AG20443 (cell line): ENCODE measurements at regions not wholly inside any gene's neighbourhood (a gene's known extent, or its start where the extent isn't known, plus 50 kb on each side); places are given as distances from the start of the nearest gene placed in this dataset.
"Not testable (repeated sequence)": the region's sequence is repeated elsewhere in the genome, so short reads cannot be mapped to it uniquely, and the experiment has no call there.

Experiments used
- DNase-seq: peaks from one replicate; pipeline ENCODE4 v3.0.0; 2012; ENCODE audit warnings: low spot score, mixed read lengths

DNA sequence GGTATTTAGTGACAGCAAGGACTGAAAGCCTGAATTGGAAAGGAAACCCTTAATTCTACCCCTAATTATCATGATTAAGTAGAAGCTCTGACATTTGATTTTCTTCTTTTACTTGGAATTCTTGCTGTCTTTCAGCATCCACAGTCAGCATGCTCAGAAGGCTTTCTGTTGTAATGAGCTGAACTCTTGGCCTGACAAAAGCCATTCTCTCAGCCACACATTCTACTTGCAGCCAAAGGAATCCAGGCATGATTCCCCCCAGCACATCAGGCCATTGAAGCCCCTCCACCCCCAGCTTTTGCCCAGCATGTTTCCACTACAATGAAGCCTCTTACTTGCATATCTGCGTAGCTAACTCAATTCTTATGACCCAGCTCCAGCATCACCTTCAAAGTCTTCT lies 94.3 kb upstream of the FRMD4A start:
- no peak for DNase-seq

DNA sequence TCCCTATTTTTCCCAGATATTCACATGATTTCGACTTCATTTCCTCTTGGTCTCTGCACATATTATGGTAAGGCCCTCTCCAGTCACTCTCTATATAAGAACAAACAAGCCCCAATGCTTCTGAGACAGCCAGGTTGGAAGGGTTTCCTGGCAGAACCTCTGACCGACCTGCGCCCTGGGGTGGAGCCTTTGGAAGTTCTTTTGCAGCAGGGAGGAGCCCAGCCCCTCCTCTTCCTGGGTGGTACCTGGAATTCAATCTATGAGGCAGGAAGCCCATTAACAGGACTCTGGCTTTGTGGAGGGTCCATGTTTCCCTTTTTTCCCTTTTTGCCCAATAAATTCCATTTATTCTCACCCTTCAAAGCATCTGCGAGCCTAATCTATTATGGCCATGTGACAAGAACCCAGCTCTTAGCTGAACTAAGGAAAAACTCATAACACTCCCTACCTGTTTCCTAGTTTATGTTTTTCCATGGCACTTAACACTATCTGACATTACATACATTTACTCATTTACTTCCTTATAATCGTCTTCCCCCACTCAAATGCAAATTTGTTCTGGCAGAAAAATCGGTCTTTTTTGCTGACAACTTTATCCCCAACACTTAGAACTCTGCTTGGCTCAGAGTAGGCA lies 92.5 kb upstream of the FRMD4A start:
- no peak for DNase-seq

DNA sequence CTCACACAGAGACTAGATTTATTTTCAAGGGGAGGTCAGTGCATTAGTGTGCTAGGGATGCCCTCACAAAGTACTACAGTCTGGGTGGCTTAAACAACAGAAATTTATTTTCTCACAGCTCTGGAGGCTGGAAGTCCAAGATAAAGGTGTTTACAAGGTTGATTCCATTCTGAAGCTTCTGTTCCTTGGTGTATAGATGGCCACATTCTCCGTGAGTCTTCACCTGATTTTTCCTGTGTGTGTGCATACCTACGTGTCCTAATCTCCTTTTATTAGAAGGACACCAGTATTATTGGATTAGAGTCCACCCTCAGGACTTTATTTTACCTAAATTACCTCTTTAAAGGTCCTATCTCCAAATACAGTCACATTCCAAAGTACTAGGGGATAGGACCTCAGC lies 91.7 kb upstream of the FRMD4A start:
- no peak for DNase-seq

DNA sequence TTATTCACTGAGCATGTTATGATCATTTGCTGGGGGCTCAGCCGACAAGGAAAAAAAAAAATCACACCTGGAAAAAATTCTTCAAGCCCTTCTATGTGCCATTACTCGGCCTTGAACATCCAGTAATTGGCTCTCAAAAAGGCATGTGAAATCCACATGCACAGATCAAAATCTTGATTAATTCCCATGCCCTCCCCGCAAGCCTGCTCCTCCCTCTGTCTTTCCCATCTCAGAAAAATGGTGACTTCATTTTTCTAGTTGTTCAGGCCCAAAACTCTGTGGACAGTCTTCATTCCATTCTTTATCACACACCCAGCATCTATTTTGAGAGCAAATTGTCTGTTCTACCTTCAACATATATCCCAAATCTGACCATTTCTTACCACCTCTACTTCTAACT lies 91.2 kb upstream of the FRMD4A start:
- no peak for DNase-seq

DNA sequence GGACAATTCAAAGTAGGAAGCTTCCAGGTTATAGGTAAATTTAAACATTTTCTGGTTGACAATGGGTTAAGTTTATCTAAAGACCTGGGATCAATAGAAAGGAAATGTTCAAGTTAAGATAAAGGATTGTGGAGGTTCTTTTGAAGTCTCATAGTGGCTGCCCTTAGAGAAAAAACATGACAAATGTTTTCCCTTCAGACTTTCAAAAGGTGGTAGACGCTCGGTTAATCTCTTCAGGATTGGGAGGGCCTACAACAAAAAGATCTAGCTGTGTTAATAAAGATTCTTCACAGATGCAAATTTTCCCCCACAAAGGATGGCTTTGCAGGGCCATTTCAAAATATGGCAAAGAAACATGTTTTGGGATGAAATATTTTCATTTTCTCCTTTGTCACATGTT lies 86.6 kb upstream of the FRMD4A start:
- DNase-seq = not testable (repeated sequence)

DNA sequence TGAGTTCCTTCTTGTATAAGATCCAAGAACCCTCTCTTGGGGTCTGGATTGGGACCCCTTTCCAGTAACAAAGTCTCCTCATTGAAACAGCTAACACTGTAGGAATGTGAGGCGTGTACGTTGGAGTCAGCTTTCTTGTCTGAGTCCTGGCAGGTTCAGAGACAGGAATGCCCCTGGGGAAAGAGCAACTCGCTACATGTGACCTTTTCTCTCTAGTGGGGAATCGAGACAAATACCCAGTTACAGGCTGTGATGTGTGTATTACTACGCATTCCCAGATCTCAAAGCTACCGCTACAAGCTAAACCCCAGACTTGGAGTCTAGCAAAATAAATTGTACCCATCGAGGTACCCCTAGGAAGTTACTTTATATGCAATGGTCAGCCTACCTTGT lies 85.6 kb upstream of the FRMD4A start:
- DNase-seq = no peak

DNA sequence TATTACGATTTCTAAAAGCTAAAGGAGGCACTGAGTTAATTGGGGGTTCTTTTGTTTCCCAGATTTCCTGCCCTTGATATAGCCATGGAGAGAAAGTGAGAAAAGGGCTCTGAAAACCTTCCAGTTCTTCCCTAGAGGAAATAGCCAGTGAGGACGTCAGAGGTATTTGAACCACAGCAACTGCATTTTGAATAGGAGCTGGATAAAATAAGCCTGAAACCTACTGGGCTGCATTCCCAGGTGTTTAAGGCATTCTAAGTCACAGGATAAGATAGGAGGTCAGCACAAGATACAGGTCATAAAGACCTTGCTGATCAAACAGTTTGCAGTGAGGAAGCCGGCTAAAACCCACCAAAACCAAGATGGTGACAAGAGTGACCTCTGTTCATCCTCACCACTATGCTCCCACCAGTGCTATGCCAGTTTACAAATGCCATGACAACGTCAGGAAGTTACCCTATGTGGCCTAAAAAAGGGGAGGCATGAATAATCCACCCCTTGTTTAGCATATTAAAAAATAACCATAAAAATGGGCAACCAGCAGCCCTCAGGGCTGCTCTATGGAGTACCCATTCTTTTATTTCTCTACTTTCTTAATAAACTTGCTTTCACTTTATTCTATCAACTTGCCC lies 85.1 kb upstream of the FRMD4A start:
- DNase-seq = no peak

DNA sequence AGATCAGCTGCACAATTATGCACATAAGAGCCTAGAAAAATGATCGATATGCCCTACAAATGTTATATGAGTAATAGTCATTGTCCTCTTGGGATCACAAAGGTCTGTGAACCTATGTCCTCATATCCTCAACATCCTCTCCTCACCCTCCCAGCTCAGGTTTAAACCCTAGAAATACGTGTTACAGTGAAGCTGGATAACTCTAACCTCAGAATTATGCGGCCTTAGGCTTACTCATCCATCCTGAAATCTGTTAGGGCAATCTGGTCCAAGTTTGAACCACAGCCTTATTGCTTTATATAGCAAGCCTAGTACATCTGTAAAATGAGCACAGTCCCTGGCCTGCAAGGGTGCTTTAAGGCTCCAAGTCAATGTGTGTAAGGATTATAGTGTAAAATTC lies 84.2 kb upstream of the FRMD4A start:
- peak; percentile 61 for DNase-seq

DNA sequence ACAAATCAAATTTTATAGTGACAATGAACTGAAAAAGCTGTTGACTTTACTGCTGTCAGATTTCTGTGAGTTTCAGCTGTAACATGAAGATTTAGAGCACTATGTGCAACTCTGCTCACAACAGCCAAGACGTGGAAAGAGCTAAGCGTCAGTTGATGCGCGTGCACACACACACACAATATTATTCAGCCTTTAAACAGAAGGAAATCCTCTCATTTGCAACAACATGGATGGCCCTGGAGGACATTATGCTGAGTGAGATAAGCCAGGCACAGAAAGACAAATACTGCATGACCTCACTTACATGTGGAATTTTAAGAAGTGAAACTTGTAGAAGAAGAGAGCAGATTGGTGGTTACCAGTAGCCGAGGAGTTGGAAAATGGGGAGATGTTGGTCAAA lies 82.8 kb upstream of the FRMD4A start:
- DNase-seq = no peak

DNA sequence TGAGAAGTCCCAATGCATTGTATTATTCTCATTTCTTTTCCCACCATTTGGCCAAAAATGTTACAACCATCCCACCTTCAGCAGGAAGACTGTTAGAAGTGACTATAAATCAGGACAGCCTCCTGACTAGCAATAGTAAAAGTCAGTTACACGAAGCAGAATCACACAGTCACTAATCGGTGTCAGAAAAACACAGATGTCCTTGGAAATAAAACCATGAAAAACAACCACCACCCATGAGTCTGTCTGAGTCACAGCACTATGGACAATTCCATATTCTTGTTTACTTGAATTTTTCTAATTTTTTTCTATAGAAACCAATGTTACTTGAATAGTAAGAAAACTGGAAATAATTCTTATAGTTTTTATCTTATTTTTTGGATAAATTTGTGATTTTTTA lies 81.9 kb upstream of the FRMD4A start:
- no peak for DNase-seq

DNA sequence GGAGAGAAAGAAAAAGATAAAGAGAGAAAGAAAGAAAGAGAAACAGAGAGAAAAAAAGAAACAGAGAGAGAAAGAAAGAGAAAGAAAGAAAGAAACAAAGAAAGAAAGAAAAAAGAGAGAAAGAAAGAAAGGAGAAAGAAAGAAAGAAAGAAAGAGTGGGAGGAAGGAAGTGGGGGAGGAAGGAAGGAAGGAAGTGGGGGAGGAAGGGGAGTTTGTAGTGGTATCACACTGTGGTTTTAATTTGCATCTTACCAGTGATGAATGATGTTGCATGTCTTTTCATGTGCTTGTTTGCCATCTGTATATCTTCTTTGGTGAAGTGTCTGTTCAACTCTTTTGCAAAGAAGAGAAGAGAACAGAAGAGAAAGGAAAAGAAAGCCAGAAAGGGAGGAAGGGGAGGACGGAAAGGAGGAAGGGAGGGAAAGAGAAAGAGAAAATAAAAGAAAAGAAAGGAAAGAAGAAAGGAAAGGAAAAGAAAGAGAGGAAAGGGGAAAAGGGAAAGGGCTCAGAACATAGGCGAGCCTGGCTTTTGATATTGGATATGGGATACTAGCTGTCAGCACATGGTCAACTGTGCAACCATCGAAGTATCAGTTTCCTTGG lies 79.2 kb upstream of the FRMD4A start:
- no peak for DNase-seq

DNA sequence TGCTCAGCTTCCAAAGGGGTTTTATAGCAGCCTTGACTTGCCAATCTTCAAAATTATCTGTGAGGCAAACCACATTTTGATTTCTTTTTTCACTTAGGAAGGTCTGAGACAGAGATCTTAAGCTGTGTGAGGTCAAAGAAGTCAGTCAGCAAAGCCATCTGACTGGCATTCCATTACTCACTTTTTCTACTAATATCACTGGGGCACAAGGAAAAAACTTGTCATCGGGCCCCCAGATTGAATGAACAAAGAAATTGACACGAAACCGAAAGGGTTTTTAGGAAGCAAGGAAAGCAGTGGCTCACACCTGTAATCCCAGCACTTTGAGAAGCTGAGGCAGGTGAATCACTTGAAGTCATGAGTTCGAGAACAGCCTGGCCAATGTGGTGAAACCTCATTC lies 78.5 kb upstream of the FRMD4A start:
- DNase-seq = no peak

DNA sequence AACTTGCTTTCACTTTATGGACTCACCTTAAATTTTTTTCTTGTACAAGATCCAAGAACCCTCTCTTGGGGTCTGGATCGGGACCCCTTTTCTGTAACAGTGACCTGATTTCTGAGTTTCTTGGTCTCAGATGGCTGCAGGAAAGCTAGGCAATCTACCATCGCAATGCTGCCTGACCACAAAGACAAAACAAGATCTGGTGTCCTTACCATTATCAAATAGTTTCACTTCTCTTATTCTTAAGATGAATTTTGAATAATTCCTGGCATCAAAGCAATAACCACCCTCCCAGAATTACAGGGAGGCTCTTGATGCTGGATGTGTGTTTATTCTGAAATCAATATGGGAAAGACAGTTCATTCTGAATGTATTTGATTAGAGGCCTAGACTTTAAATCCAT lies 77.4 kb upstream of the FRMD4A start:
- DNase-seq = no peak

DNA sequence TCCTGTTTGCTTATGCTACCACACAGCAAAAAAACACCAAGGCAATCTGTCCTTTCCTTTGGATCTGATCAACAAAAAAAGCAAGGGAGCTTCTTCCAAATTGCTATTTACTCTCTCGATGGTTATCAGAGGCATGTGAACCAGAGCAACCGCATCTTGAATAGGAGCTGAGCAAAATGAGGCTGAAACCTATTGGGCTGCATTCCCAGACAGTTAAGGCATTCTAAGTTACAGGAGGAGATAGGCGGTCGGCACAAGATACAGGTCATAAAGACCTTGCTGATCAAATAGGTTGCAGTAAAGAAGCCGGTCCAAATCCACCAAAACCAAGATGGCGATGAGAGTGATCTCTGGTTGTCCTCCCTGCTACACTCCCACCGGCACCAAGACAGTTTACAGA lies 76.8 kb upstream of the FRMD4A start:
- DNase-seq = no peak

DNA sequence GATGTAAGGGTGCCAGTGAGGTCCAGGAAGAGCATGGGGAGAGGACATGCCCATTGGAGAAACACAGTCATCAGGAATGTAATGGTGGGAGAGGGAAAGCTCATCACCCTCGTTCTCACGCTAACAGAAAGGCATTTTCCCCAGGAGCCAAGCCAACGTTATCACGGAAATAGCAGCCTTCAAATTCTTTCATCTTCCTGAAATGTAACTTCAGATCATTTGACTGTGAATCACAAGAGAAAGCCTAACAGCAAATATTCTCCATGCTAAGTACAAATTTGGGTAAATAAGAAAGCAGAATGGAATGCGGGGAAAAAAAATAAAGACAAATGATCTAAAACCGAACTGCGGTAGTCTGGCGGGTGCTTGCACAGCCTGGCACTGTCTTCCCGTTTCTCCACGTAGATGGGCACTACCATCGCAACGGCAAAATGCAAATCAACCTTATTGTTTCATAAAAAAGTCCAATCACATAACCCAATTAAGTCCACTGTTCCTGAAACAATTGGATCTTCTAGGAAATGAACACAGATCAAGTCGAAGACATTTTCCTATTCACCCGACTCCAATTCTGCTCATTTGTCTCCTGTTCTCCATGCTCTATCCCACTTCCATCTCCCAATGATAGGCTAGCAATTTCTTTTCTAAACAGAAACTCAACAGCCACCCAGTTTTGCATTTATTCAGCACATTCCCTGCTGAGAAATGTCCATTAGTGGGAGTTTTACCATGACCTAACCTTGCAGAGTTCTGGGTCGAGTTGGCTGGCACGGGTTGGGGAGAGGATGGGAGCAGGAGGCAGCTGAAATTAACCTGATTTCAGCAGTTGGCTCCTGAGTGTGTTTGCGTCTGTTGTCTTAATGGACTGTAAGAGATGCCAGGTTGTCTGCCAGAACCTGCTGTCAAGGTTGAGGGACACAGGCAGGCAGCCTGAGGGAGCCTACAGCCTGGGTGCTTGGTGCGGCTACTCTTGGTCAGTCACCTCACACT lies 74.6 kb upstream of the FRMD4A start:
- DNase-seq = peak; percentile 73

DNA sequence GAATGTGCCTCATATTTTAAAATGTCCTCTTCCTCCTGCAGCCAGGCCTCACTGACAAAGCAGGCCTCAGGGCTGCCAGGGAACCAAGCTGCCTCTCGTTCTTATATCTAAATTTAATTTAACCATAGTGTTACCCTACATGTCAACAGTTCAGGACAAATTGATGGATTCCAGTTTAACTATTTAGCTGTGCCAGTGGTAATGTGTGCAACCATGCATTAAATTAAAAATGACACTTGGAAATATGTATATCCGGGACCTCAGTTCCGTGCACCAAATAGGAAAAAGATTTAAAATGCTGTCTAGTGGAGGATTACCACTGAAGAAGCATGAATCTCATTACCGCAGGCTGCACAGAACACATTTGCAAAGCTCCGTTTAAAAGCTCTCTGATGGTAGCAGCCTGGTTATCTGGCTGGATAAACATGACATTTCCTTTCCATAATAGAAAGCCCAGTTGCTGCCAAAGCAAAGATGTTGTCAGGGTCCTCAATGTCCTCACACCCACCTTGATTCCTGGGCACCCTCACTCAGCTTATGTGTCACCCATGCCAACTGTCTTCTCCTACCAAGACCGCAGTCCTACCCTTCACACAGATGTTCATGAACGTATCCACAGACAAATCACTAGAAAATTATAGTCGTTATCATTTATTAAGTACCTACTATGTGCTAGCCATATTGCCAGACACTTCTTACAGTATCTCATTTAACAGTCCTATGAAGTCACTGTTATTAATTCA lies 73.3 kb upstream of the FRMD4A start:
- DNase-seq = no peak

DNA sequence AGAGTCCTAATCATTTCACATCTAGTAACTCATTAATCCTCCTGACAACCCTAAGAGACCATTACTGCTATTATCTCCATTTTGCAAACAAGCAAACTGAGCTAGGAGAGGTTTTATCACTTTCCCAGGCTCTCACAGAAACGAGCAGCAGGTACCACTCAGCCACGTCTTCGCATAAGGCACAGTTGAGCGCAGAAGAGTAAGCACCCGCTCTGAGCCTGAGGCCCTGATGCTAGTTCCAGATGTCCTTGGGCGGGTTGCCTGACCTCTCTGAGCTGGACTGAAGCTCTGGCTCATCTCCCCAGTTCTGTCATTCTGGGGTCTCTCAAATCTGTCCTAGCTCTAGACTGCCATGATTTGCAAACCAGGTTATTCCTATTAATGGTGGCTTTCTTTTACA lies 72.6 kb upstream of the FRMD4A start:
- DNase-seq = no peak

DNA sequence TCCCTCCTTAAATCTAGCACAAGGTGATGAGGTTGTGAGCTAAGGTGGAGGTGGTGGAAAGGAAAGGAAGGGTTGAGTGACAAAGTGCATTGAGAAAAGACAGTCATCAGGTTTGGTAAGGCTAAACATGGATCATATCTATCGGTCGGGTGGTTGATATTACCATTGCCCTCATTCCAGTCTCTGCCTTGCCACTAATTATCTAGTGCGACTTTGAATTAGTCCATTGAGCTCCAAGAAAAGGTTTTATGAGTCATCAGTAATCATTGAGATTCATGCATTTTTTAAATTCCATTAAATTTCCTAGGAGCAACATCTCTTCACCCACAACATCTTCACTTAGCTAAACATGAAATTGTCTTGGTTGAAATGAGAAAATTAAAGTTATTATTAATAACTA lies 68.9 kb upstream of the FRMD4A start:
- DNase-seq = no peak

DNA sequence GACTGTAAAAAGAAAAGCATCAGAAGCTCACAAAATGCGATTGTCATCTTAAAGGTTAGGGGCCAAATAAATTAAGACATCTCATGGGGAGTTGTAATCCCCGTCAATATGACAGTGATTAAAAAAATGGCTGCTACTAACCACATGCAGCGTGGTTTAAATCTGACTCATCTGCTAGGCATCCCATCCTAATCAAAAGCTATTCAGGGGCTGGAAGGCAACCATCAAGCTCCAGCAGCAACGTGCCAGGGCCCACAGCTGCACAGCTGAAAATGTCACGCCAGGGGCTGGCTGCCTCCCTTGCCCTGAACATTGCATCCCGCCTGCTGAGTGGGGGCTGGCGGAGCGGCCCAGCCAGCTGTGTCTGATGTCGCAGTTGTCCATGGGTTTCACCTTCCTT lies 66.3 kb upstream of the FRMD4A start:
- peak; percentile 89 for DNase-seq

DNA sequence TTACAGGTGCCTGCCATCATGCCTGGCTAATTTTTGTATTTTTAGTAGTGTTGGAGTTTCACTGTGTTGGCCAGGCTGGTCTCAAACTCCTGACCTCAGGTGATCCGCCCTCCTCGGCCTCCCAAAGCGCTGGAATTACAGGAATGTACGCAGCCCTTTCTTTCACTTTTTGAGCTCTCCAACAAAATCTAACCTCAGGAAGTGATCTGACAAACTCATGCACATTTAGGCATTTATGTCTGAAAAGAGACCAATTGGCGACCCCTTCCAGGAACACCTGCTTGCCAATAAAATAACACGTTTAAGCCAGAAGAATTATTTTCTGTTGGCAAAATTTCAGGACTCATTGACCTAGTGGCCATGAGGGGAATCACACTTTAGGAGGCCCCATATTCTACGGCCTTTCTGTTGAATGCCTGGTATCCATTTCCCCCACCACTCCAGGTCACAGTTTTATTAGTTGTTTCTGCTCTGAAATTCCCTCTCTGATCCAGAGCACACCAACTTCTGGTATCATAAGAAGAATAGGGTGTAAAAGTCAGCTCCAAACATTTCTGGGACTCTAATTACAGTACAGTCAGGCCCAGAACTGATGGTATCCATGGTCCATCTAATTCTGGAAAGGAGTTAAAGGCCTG lies 65.8 kb upstream of the FRMD4A start:
- peak; percentile 44 for DNase-seq

DNA sequence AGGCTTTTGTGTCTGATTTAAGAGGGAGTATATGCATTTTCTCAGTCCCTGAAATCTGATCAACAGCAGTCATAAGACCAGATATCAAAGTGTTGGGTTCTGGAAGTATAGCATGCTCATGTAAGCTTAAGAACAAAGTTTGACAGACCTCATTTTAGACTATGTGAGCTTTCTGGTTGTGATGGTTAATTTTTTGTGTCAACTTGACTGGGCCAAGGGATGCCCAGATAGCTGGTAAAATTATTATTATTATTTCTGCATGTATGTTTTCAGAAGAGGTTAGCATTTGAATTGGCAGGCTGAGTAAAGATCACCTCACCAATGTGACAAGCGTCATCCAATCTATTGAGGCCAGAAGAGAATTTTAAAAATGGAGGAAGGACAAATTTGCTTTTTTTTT lies 63.5 kb upstream of the FRMD4A start:
- DNase-seq = no peak

DNA sequence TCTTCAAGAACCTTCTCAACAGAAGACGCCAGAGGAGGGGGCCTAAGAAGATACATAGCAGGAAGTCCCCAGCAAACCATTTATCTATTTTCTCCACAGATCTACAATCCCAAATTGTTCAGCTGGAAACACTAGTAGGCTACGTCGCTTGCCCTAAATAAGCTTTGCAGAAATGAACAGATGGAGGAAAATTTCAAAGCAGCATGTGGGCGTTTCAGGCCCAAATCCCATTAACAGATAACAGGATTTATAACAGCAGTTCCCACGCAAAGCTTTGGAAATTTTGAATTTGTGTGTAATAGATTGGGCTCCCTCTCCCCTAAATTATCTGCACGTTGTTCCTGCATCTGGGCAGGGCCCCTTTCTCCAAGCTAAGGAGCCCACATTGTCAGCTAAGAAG lies 60.6 kb upstream of the FRMD4A start:
- no peak for DNase-seq
